SK-N-SH (cell line): ENCODE measurements at regions not wholly inside any gene's neighbourhood (a gene's known extent, or its start where the extent isn't known, plus 50 kb on each side); places are given as distances from the start of the nearest gene placed in this dataset.

Source experiments
- NFIC ChIP-seq: IDR thresholded peaks from 2 replicates; pipeline ENCODE4 v1.4.0; 2012; ENCODE audit warnings: borderline replicate concordance
- TAF1 ChIP-seq: IDR thresholded peaks from 2 replicates; pipeline ENCODE4 v1.6.1; 2012; ENCODE audit warnings: low read depth, mild to moderate bottlenecking, low read length, moderate library complexity, borderline replicate concordance
- TF ChIP-seq, protein P1 (sequence below): IDR thresholded peaks from 2 replicates; pipeline ENCODE4 v1.4.0; 2012; ENCODE audit warnings: low read depth

DNA sequence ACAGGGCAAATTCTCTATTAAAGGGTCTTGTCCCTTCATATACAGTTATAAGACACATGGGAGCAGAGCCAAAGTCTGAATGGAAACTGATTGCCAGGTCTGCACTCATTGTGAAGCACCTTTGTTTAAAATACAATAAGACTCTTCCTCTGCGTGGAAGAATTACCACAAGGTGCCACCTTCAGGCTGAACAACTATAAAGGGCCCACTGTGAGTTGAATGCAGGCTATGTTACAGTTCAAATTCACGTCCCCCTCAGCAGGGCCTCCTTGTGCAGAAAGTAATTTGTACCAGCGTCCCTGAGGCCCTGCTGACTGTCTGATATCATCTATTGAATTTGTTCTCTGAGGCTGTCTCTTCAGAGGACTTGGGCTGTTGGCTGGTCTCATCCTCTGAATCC, 225.8 kb upstream of the TEX13C start:
- TF ChIP-seq NFIC (no peak), TAF1 (no peak)
- TF ChIP-seq, protein P1, sequence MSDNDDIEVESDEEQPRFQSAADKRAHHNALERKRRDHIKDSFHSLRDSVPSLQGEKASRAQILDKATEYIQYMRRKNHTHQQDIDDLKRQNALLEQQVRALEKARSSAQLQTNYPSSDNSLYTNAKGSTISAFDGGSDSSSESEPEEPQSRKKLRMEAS = no peak
